ENCODE measurements at regions not wholly inside any gene's neighbourhood (a gene's known extent, or its start where the extent isn't known, plus 50 kb on each side); places are given as distances from the start of the nearest gene placed in this dataset.

GRCh38 chr2:6216234-6216633, 524.0 kb downstream of the SOX11 start:
- no peak overlapping the region for H2AFZ ChIP-seq (replicated peaks)
- no peaks in the 10 kb centered on the region for H3K36me3 Mint-ChIP-seq
- DNase-seq (ENCODE audit: low spot score), result no peak
- H3K9ac ChIP-seq, result no peak overlapping the region
- H3K27ac Mint-ChIP-seq, result no peak overlapping the region
- H3K4me2 ChIP-seq, result no peak overlapping the region
- peaks cover 6% of the 10 kb centered on the region for H3K27me3 Mint-ChIP-seq (ENCODE audit: insufficient read depth, low read depth)
- H3K27ac ChIP-seq, result no peak overlapping the region
- no peak overlapping the region for H3K4me3 ChIP-seq
- no peaks in the 10 kb centered on the region for H3K79me2 ChIP-seq (ENCODE audit: low read depth)
- H3K27me3 ChIP-seq, result no peaks in the 10 kb centered on the region
- no peak for TF ChIP-seq EZH2 (IDR thresholded peaks at IDR 0.05)
- H3K4me3 Mint-ChIP-seq, result no peak overlapping the region
- H3K4me1 ChIP-seq, result peaks cover 4% of the 10 kb centered on the region
- H3K4me1 Mint-ChIP-seq, result peaks cover 15% of the 10 kb centered on the region
- no peaks in the 10 kb centered on the region for H3K36me3 ChIP-seq
- H3F3A ChIP-seq (ENCODE audit: low read depth), result no peaks in the 10 kb centered on the region
- no peaks in the 10 kb centered on the region for H4K20me1 ChIP-seq (ENCODE audit: low read depth)
- no peaks in the 10 kb centered on the region for H3K9me3 ChIP-seq (ENCODE audit: low read depth)
- H3K9me3 Mint-ChIP-seq, result peaks cover 3% of the 10 kb centered on the region

GRCh38 chr2:6218926-6219325, 526.7 kb downstream of the SOX11 start:
- H3K9me3 Mint-ChIP-seq, result peaks cover 3% of the 10 kb centered on the region

GRCh38 chr2:6219906-6220305, 527.7 kb downstream of the SOX11 start:
- H4K20me1 ChIP-seq (ENCODE audit: low read depth), result no peaks in the 10 kb centered on the region
- H3K9ac ChIP-seq, result no peak overlapping the region
- H3K4me2 ChIP-seq, result no peak overlapping the region
- Mint-ChIP-seq H3K27ac (no peak overlapping the region), H3K9me3 (no peaks in the 10 kb centered on the region), H3K36me3 (no peaks in the 10 kb centered on the region), H3K4me1 (peaks cover 21% of the 10 kb centered on the region), H3K27me3 (ENCODE audit: insufficient read depth, low read depth) (peaks cover 6% of the 10 kb centered on the region), H3K4me3 (no peak overlapping the region)
- H3K36me3 ChIP-seq, result no peaks in the 10 kb centered on the region
- H3K4me3 ChIP-seq, result no peak overlapping the region
- H2AFZ ChIP-seq (replicated peaks), result no peak overlapping the region
- TF ChIP-seq EZH2 (IDR thresholded peaks at IDR 0.05), result no peak
- no peak for TF ChIP-seq EZH2phosphoT487 (IDR thresholded peaks at IDR 0.05)
- TF ChIP-seq CTCF (IDR thresholded peaks at IDR 0.05), result no peak
- no peak overlapping the region for H3K27ac ChIP-seq
- no peaks in the 10 kb centered on the region for H3F3A ChIP-seq (ENCODE audit: low read depth)
- H3K79me2 ChIP-seq (ENCODE audit: low read depth), result no peaks in the 10 kb centered on the region
- H3K27me3 ChIP-seq, result no peaks in the 10 kb centered on the region
- peaks cover 4% of the 10 kb centered on the region for H3K4me1 ChIP-seq
- no peaks in the 10 kb centered on the region for H3K9me3 ChIP-seq (ENCODE audit: low read depth)
- no peak for DNase-seq (ENCODE audit: low spot score)

More at GRCh38 chr2:6218926-6219325, 526.7 kb downstream of the SOX11 start:
- TF ChIP-seq EZH2 (IDR thresholded peaks at IDR 0.05), result no peak
- TF ChIP-seq EZH2phosphoT487 (IDR thresholded peaks at IDR 0.05), result no peak
- TF ChIP-seq CTCF (IDR thresholded peaks at IDR 0.05), result no peak
- peaks cover 4% of the 10 kb centered on the region for H3K4me1 ChIP-seq
- H3F3A ChIP-seq (ENCODE audit: low read depth), result no peaks in the 10 kb centered on the region
- H3K4me3 Mint-ChIP-seq, result no peak overlapping the region
- no peaks in the 10 kb centered on the region for H3K9me3 ChIP-seq (ENCODE audit: low read depth)
- H3K4me2 ChIP-seq, result no peak overlapping the region
- H3K27ac ChIP-seq, result no peak overlapping the region
- H4K20me1 ChIP-seq (ENCODE audit: low read depth), result no peaks in the 10 kb centered on the region
- no peak overlapping the region for H3K4me3 ChIP-seq
- H3K36me3 ChIP-seq, result no peaks in the 10 kb centered on the region
- H3K27me3 Mint-ChIP-seq (ENCODE audit: insufficient read depth, low read depth), result peaks cover 6% of the 10 kb centered on the region
- no peaks in the 10 kb centered on the region for H3K36me3 Mint-ChIP-seq
- peak; percentile 9 for DNase-seq (ENCODE audit: low spot score)
- no peaks in the 10 kb centered on the region for H3K27me3 ChIP-seq
- peak overlapping the region; percentile 2 for H3K27ac Mint-ChIP-seq
- no peak overlapping the region for H2AFZ ChIP-seq (replicated peaks)
- H3K79me2 ChIP-seq (ENCODE audit: low read depth), result no peaks in the 10 kb centered on the region
- no peak overlapping the region for H3K9ac ChIP-seq
- H3K4me1 Mint-ChIP-seq, result peaks cover 12% of the 10 kb centered on the region

GRCh38 chr2:6222296-6222695, 530.1 kb downstream of the SOX11 start:
- no peaks in the 10 kb centered on the region for H4K20me1 ChIP-seq (ENCODE audit: low read depth)
- H3K36me3 ChIP-seq, result no peaks in the 10 kb centered on the region
- H3K4me3 ChIP-seq, result no peak overlapping the region
- no peaks in the 10 kb centered on the region for H3K9me3 ChIP-seq (ENCODE audit: low read depth)
- Mint-ChIP-seq H3K4me3 (no peak overlapping the region), H3K36me3 (peaks cover 1% of the 10 kb centered on the region), H3K27ac (no peak overlapping the region), H3K27me3 (ENCODE audit: insufficient read depth, low read depth) (peaks cover 8% of the 10 kb centered on the region), H3K9me3 (peaks cover 2% of the 10 kb centered on the region), H3K4me1 (peaks cover 21% of the 10 kb centered on the region)
- no peak overlapping the region for H3K27ac ChIP-seq
- H3K4me2 ChIP-seq, result no peak overlapping the region
- no peaks in the 10 kb centered on the region for H3K79me2 ChIP-seq (ENCODE audit: low read depth)
- no peak overlapping the region for H2AFZ ChIP-seq (replicated peaks)
- H3K27me3 ChIP-seq, result no peaks in the 10 kb centered on the region
- DNase-seq (ENCODE audit: low spot score), result no peak
- TF ChIP-seq CTCF (IDR thresholded peaks at IDR 0.05) (no peak), EZH2 (IDR thresholded peaks at IDR 0.05) (no peak), EZH2phosphoT487 (IDR thresholded peaks at IDR 0.05) (no peak)
- no peaks in the 10 kb centered on the region for H3F3A ChIP-seq (ENCODE audit: low read depth)
- peaks cover 4% of the 10 kb centered on the region for H3K4me1 ChIP-seq
- no peak overlapping the region for H3K9ac ChIP-seq

Data from neural progenitor cell (in vitro differentiated cells).